Esophagus muscularis mucosa (tissue), 3 donors: ENCODE measurements at regions not wholly inside any gene's neighbourhood (a gene's known extent, or its start where the extent isn't known, plus 50 kb on each side); places are given as distances from the start of the nearest gene placed in this dataset.

ENCODE experiments used
- POLR2A ChIP-seq: fragments of 450-650 bp; IDR thresholded peaks from one replicate; pipeline ENCODE4 v1.6.1; 2017; ENCODE audit warnings: antibody characterized with exemption, moderate library complexity, mild to moderate bottlenecking, low read depth
- TF ChIP-seq, protein P1 (sequence below), 3 experiments: fragments of 200-600 bp in 2 of 3; fragments of 450-650 bp in 1 of 3; sonication (generic) in 2 of 3; IDR thresholded peaks; one replicate each; pipeline ENCODE4 v1.5.1; 2017 to 2019; ENCODE audit warnings: antibody characterized with exemption in 3 of 3, mild to moderate bottlenecking in 2 of 3, moderate library complexity in 1 of 3

DNA sequence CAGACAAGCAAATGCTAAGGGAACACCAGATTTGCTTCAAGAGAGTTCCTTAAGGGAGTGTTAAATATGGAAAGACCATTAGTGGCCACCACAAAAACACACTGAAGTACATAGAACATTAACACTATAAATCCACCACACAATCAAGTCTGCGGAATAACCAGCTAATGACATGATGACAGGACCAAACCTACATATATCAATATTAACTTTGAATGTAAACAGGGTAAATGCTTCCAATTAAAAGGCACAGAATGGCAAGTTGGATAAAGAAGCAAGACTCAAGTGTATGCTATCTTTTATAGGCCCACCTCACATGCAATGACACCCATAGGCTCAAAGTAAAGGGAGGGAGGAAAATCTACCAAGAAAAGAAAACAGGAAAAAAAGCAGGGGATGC is 291.3 kb downstream of the COG6 start:
- TF ChIP-seq, protein P1, sequence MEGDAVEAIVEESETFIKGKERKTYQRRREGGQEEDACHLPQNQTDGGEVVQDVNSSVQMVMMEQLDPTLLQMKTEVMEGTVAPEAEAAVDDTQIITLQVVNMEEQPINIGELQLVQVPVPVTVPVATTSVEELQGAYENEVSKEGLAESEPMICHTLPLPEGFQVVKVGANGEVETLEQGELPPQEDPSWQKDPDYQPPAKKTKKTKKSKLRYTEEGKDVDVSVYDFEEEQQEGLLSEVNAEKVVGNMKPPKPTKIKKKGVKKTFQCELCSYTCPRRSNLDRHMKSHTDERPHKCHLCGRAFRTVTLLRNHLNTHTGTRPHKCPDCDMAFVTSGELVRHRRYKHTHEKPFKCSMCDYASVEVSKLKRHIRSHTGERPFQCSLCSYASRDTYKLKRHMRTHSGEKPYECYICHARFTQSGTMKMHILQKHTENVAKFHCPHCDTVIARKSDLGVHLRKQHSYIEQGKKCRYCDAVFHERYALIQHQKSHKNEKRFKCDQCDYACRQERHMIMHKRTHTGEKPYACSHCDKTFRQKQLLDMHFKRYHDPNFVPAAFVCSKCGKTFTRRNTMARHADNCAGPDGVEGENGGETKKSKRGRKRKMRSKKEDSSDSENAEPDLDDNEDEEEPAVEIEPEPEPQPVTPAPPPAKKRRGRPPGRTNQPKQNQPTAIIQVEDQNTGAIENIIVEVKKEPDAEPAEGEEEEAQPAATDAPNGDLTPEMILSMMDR (IDR thresholded peaks at IDR 0.05) = no peak
- no peak for TF ChIP-seq POLR2A
